K562 (cell line): ENCODE measurements at regions not wholly inside any gene's neighbourhood (a gene's known extent, or its start where the extent isn't known, plus 50 kb on each side); places are given as distances from the start of the nearest gene placed in this dataset.
A peak's percentile ranks its signal among the peaks of the same experiment; 100 is the strongest.

ENCODE experiments used
- ASH1L ChIP-seq: fragments of 450-650 bp; IDR thresholded peaks from 2 replicates; pipeline ENCODE4 v1.6.1; 2018; ENCODE audit warnings: borderline replicate concordance, mild to moderate bottlenecking, low read depth; ENCODE audit not compliant: partially characterized antibody
- ATF1 ChIP-seq, 2 experiments: fragments of 450-650 bp in 1 of 2; IDR thresholded peaks; 2 replicates each; pipeline ENCODE4 v1.6.1; 2016; ENCODE audit warnings: missing compliant biosample characterization in 1 of 2, missing genetic modification characterization in 1 of 2
- CBFA2T2 ChIP-seq: fragments of 450-650 bp; conservative IDR thresholded peaks from 2 replicates; pipeline ENCODE4 v1.6.1; 2017; ENCODE audit warnings: mild to moderate bottlenecking
- ELK1 ChIP-seq: sonication (generic); formaldehyde crosslinking; IDR thresholded peaks from 2 replicates; pipeline ENCODE4 v1.8.1; 2022; ENCODE audit warnings: missing genetic modification reagents
- EWSR1 ChIP-seq: fragments of 450-650 bp; IDR thresholded peaks from 2 replicates; pipeline ENCODE4 v1.6.1; 2018; ENCODE audit warnings: borderline replicate concordance, mild to moderate bottlenecking, low read depth, moderate library complexity; ENCODE audit not compliant: partially characterized antibody
- GTF2E2 ChIP-seq: fragments of 200-800 bp; sonication (Bioruptor generic); IDR thresholded peaks from 2 replicates; pipeline ENCODE4 v1.6.1; 2016; ENCODE audit warnings: missing genetic modification characterization, missing compliant biosample characterization
- LEF1 ChIP-seq: fragments of 450-650 bp; IDR thresholded peaks from 2 replicates; pipeline ENCODE4 v1.6.1; 2016; ENCODE audit warnings: mild to moderate bottlenecking
- MTA1 ChIP-seq: fragments of 450-650 bp; IDR thresholded peaks from 2 replicates; pipeline ENCODE4 v1.6.1; 2017; ENCODE audit warnings: borderline replicate concordance
- NEUROD1 ChIP-seq: fragments of 150-350 bp; IDR thresholded peaks from 2 replicates; pipeline ENCODE4 v1.6.1; 2014; ENCODE audit warnings: borderline replicate concordance, low read length, low read depth; ENCODE audit not compliant: partially characterized antibody
- POLR2AphosphoS5 ChIP-seq: IDR thresholded peaks from 2 replicates; pipeline ENCODE4 v1.6.1; 2011; ENCODE audit warnings: mild to moderate bottlenecking, low read depth, low read length, moderate library complexity; ENCODE audit not compliant: control insufficient read depth, insufficient read depth
- PRPF4 ChIP-seq: fragments of 200-400 bp; formaldehyde crosslinking; IDR thresholded peaks from one replicate; pipeline ENCODE4 v1.6.1; 2017; ENCODE audit warnings: low read length, low read depth, mild to moderate bottlenecking; ENCODE audit not compliant: insufficient read depth, poor library complexity, severe bottlenecking
- SRSF9 ChIP-seq: fragments of 200-400 bp; formaldehyde crosslinking; IDR thresholded peaks from 2 replicates; pipeline ENCODE4 v1.6.1; 2017; ENCODE audit warnings: low read depth, low read length, borderline replicate concordance
- TAF7 ChIP-seq: fragments of 450-650 bp; IDR thresholded peaks from 2 replicates; pipeline ENCODE4 v1.6.1; 2016; ENCODE audit warnings: missing genetic modification characterization, missing compliant biosample characterization
- ZBTB1 ChIP-seq: sonication (generic); formaldehyde crosslinking; IDR thresholded peaks from 2 replicates; pipeline ENCODE4 v1.8.1; 2023; ENCODE audit warnings: missing genetic modification reagents, low read depth, mild to moderate bottlenecking, borderline replicate concordance
- ZNF263 ChIP-seq: sonication (generic); formaldehyde crosslinking; IDR thresholded peaks from 2 replicates; pipeline ENCODE4 v1.8.0; 2022; ENCODE audit warnings: mild to moderate bottlenecking, missing genetic modification reagents, borderline replicate concordance
- ZNF408 ChIP-seq: fragments of 250-450 bp; sonication (Bioruptor Pico); IDR thresholded peaks from 2 replicates; pipeline ENCODE4 v1.4.0; 2020; ENCODE audit warnings: low read depth, mild to moderate bottlenecking, moderate library complexity
- TF ChIP-seq, protein P1 (sequence below): fragments of 450-650 bp; formaldehyde crosslinking; IDR thresholded peaks from 2 replicates; pipeline ENCODE4 v1.4.0; 2020; ENCODE audit warnings: mild to moderate bottlenecking, moderate library complexity
- TF ChIP-seq, protein P2 (sequence below): fragments of 250-450 bp; sonication (Bioruptor Pico); IDR thresholded peaks from 2 replicates; pipeline ENCODE4 v1.8.0; 2022; ENCODE audit warnings: moderate library complexity, mild to moderate bottlenecking, inconsistent platforms
- TF ChIP-seq, protein P3 (sequence below): fragments of 250-450 bp; sonication (Bioruptor Pico); IDR thresholded peaks from 2 replicates; pipeline ENCODE4 v1.9.0; 2021; ENCODE audit warnings: mild to moderate bottlenecking, inconsistent platforms

- no peak for TF ChIP-seq ZNF263
- no peak for TF ChIP-seq SRSF9
- TF ChIP-seq TAF7 = no peak
- TF ChIP-seq CBFA2T2 = 0 out of 2 replicates have a peak, but pooled peaks have one; percentile 2
- TF ChIP-seq NEUROD1 = no peak
- TF ChIP-seq MTA1 = no peak
- TF ChIP-seq PRPF4 = no peak
- no peak for TF ChIP-seq GTF2E2 (tag)
- no peak for TF ChIP-seq ZBTB1 (CRISPR knock-in tag)
- TF ChIP-seq POLR2AphosphoS5 = no peak
- no peak for TF ChIP-seq ZNF408
- TF ChIP-seq ATF1 (CRISPR knock-in tag; IDR thresholded peaks at IDR 0.05) = no peak
- TF ChIP-seq ATF1 (tag; IDR thresholded peaks at IDR 0.05) = no peak
- TF ChIP-seq, protein P1, sequence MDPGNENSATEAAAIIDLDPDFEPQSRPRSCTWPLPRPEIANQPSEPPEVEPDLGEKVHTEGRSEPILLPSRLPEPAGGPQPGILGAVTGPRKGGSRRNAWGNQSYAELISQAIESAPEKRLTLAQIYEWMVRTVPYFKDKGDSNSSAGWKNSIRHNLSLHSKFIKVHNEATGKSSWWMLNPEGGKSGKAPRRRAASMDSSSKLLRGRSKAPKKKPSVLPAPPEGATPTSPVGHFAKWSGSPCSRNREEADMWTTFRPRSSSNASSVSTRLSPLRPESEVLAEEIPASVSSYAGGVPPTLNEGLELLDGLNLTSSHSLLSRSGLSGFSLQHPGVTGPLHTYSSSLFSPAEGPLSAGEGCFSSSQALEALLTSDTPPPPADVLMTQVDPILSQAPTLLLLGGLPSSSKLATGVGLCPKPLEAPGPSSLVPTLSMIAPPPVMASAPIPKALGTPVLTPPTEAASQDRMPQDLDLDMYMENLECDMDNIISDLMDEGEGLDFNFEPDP (CRISPR knock-in tag) = no peak
- TF ChIP-seq, protein P2, sequence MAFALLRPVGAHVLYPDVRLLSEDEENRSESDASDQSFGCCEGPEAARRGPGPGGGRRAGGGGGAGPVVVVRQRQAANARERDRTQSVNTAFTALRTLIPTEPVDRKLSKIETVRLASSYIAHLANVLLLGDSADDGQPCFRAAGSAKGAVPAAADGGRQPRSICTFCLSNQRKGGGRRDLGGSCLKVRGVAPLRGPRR (CRISPR knock-in tag) = no peak
- no peak for TF ChIP-seq ELK1 (CRISPR knock-in tag)
- no peak for TF ChIP-seq ASH1L
- 0 out of 2 replicates have a peak, but pooled peaks have one; percentile 41 for TF ChIP-seq LEF1
- TF ChIP-seq EWSR1 = no peak
- TF ChIP-seq, protein P3, sequence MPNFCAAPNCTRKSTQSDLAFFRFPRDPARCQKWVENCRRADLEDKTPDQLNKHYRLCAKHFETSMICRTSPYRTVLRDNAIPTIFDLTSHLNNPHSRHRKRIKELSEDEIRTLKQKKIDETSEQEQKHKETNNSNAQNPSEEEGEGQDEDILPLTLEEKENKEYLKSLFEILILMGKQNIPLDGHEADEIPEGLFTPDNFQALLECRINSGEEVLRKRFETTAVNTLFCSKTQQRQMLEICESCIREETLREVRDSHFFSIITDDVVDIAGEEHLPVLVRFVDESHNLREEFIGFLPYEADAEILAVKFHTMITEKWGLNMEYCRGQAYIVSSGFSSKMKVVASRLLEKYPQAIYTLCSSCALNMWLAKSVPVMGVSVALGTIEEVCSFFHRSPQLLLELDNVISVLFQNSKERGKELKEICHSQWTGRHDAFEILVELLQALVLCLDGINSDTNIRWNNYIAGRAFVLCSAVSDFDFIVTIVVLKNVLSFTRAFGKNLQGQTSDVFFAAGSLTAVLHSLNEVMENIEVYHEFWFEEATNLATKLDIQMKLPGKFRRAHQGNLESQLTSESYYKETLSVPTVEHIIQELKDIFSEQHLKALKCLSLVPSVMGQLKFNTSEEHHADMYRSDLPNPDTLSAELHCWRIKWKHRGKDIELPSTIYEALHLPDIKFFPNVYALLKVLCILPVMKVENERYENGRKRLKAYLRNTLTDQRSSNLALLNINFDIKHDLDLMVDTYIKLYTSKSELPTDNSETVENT (CRISPR knock-in tag) = no peak
Measured at GRCh38 chr15:96264801-96265515, 65.5 kb upstream of the NR2F2 start (continued).
